ENCODE measurements at regions not wholly inside any gene's neighbourhood (a gene's known extent, or its start where the extent isn't known, plus 50 kb on each side); places are given as distances from the start of the nearest gene placed in this dataset.

DNA sequence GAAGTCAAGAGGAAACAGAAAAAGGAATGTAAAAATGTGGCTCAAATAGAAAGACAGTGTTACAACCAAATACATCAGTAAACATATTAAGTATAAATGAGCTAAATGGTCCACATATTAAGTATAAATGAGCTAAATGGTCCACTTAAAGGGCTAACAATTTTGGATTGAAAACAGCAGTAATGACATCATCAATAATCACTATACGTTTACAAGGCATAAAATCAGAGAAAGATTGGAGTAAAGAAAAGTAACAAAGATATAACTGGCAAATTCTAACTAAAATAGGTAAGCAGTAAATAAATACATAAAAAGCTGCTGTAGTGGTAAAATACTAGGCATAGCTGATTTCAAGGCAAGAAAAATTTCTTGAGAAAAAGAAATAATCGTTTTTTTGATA lies 1298.4 kb upstream of the CELF2 start:
- TF ChIP-seq YY1 (IDR thresholded peaks at IDR 0.05), result no peak
- no peak for TF ChIP-seq NR2F2 (IDR thresholded peaks at IDR 0.05)

DNA sequence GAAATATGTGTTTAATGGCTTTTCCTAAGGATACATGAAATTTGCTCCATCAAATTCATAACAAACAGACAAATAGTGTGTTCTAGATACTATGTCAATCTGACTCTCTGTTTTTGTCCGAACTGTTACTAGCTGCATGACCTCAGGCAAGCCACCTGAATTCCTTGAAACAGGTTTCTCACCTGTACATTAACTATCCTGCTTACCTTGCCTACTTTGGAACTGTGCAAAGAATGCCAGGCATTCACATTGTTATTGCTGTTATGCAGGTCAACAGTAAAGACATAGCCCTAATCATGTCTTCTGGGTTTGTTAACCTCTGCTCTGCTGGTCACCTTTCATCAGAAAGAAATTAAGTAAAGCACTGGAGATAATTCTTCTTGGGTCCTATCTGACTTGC lies 1283.9 kb upstream of the CELF2 start:
- Histone ChIP-seq H3K27ac (ENCODE audit: low read depth in 1 of 2, low read length in 2 of 2) (no peak overlapping the region), H3K4me1 (ENCODE audit: control insufficient read depth in 4 of 4, insufficient read depth in 4 of 4, low read length in 3 of 4) (no peaks in the 10 kb centered on the region), H3K27me3 (ENCODE audit: control insufficient read depth in 4 of 4, insufficient read depth in 4 of 4, low read length in 3 of 4) (no peaks in the 10 kb centered on the region), H3K36me3 (ENCODE audit: control insufficient read depth in 4 of 4, insufficient read depth in 3 of 4, low read depth in 1 of 4, low read length in 3 of 4) (no peaks in the 10 kb centered on the region), H3K4me3 (ENCODE audit: low read depth in 1 of 3, low read length in 3 of 3) (no peak overlapping the region), H3K9ac (ENCODE audit: low read depth in 1 of 2, low read length in 2 of 2) (no peak overlapping the region), H3K9me3 (ENCODE audit: control insufficient read depth in 4 of 4, low read length in 3 of 4) (no peaks in the 10 kb centered on the region)
- TF ChIP-seq JUND (IDR thresholded peaks at IDR 0.05), result no peak
- TF ChIP-seq NR2F2 (IDR thresholded peaks at IDR 0.05), result no peak
- no peak for TF ChIP-seq GABPA (IDR thresholded peaks at IDR 0.05 in 1 of 2, conservative IDR thresholded peaks at IDR 0.05 in 1 of 2)
- TF ChIP-seq SP1 (IDR thresholded peaks at IDR 0.05), result no peak
- TF ChIP-seq HNF4G (IDR thresholded peaks at IDR 0.05), result no peak
- TF ChIP-seq FOXA1 (IDR thresholded peaks at IDR 0.05), result no peak
- TF ChIP-seq, protein P1, sequence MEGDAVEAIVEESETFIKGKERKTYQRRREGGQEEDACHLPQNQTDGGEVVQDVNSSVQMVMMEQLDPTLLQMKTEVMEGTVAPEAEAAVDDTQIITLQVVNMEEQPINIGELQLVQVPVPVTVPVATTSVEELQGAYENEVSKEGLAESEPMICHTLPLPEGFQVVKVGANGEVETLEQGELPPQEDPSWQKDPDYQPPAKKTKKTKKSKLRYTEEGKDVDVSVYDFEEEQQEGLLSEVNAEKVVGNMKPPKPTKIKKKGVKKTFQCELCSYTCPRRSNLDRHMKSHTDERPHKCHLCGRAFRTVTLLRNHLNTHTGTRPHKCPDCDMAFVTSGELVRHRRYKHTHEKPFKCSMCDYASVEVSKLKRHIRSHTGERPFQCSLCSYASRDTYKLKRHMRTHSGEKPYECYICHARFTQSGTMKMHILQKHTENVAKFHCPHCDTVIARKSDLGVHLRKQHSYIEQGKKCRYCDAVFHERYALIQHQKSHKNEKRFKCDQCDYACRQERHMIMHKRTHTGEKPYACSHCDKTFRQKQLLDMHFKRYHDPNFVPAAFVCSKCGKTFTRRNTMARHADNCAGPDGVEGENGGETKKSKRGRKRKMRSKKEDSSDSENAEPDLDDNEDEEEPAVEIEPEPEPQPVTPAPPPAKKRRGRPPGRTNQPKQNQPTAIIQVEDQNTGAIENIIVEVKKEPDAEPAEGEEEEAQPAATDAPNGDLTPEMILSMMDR (IDR thresholded peaks at IDR 0.05; ENCODE audit: low read depth, low read length, missing input control), result no peak
- TF ChIP-seq YY1 (IDR thresholded peaks at IDR 0.05), result no peak
- TF ChIP-seq, protein P2, sequence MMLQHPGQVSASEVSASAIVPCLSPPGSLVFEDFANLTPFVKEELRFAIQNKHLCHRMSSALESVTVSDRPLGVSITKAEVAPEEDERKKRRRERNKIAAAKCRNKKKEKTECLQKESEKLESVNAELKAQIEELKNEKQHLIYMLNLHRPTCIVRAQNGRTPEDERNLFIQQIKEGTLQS (IDR thresholded peaks at IDR 0.05), result no peak
- TF ChIP-seq, protein P3, sequence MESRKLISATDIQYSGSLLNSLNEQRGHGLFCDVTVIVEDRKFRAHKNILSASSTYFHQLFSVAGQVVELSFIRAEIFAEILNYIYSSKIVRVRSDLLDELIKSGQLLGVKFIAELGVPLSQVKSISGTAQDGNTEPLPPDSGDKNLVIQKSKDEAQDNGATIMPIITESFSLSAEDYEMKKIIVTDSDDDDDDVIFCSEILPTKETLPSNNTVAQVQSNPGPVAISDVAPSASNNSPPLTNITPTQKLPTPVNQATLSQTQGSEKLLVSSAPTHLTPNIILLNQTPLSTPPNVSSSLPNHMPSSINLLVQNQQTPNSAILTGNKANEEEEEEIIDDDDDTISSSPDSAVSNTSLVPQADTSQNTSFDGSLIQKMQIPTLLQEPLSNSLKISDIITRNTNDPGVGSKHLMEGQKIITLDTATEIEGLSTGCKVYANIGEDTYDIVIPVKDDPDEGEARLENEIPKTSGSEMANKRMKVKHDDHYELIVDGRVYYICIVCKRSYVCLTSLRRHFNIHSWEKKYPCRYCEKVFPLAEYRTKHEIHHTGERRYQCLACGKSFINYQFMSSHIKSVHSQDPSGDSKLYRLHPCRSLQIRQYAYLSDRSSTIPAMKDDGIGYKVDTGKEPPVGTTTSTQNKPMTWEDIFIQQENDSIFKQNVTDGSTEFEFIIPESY (IDR thresholded peaks at IDR 0.05), result no peak
- no peak for TF ChIP-seq EGR1 (IDR thresholded peaks at IDR 0.05; ENCODE audit: low read depth in 2 of 2)
- TF ChIP-seq RAD21 (IDR thresholded peaks at IDR 0.05), result no peak
- no peak for TF ChIP-seq FOXA2 (IDR thresholded peaks at IDR 0.05)
- TF ChIP-seq, protein P4, sequence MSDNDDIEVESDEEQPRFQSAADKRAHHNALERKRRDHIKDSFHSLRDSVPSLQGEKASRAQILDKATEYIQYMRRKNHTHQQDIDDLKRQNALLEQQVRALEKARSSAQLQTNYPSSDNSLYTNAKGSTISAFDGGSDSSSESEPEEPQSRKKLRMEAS (IDR thresholded peaks at IDR 0.05), result no peak
- no peak for TF ChIP-seq HNF4A (conservative IDR thresholded peaks at IDR 0.05)
- TF ChIP-seq TAF1 (conservative IDR thresholded peaks at IDR 0.05), result no peak
- TF ChIP-seq RXRA (IDR thresholded peaks at IDR 0.05), result no peak
- TF ChIP-seq, protein P5, sequence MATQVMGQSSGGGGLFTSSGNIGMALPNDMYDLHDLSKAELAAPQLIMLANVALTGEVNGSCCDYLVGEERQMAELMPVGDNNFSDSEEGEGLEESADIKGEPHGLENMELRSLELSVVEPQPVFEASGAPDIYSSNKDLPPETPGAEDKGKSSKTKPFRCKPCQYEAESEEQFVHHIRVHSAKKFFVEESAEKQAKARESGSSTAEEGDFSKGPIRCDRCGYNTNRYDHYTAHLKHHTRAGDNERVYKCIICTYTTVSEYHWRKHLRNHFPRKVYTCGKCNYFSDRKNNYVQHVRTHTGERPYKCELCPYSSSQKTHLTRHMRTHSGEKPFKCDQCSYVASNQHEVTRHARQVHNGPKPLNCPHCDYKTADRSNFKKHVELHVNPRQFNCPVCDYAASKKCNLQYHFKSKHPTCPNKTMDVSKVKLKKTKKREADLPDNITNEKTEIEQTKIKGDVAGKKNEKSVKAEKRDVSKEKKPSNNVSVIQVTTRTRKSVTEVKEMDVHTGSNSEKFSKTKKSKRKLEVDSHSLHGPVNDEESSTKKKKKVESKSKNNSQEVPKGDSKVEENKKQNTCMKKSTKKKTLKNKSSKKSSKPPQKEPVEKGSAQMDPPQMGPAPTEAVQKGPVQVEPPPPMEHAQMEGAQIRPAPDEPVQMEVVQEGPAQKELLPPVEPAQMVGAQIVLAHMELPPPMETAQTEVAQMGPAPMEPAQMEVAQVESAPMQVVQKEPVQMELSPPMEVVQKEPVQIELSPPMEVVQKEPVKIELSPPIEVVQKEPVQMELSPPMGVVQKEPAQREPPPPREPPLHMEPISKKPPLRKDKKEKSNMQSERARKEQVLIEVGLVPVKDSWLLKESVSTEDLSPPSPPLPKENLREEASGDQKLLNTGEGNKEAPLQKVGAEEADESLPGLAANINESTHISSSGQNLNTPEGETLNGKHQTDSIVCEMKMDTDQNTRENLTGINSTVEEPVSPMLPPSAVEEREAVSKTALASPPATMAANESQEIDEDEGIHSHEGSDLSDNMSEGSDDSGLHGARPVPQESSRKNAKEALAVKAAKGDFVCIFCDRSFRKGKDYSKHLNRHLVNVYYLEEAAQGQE (IDR thresholded peaks at IDR 0.05), result no peak
- no peak for DNase-seq (ENCODE audit: low spot score)
- 38% methylated on average over 1 of the region's 1 CpG for WGBS

More for the DNA sequence above, 1298.4 kb upstream of the CELF2 start:
- Histone ChIP-seq H3K36me3 (ENCODE audit: control insufficient read depth in 4 of 4, insufficient read depth in 3 of 4, low read depth in 1 of 4, low read length in 3 of 4) (no peaks in the 10 kb centered on the region), H3K9me3 (ENCODE audit: control insufficient read depth in 4 of 4, low read length in 3 of 4) (no peaks in the 10 kb centered on the region), H3K27ac (ENCODE audit: low read depth in 1 of 2, low read length in 2 of 2) (no peak overlapping the region), H3K4me1 (ENCODE audit: control insufficient read depth in 4 of 4, insufficient read depth in 4 of 4, low read length in 3 of 4) (no peaks in the 10 kb centered on the region), H3K4me3 (ENCODE audit: low read depth in 1 of 3, low read length in 3 of 3) (no peak overlapping the region), H3K27me3 (ENCODE audit: control insufficient read depth in 4 of 4, insufficient read depth in 4 of 4, low read length in 3 of 4) (no peaks in the 10 kb centered on the region), H3K9ac (ENCODE audit: low read depth in 1 of 2, low read length in 2 of 2) (no peak overlapping the region)
- WGBS, result 42% methylated on average over 2 of the region's 2 CpGs
- no peak for DNase-seq (ENCODE audit: low spot score)
